HG03135 (cell line): ENCODE measurements at regions not wholly inside any gene's neighbourhood (a gene's known extent, or its start where the extent isn't known, plus 50 kb on each side); places are given as distances from the start of the nearest gene placed in this dataset.

Source experiments
- ATAC-seq: cut with Tn5 transposase; IDR thresholded peaks from one replicate; pipeline ENCODE4 v1.9.1; 2021; ENCODE audit warnings: mild to moderate bottlenecking, moderate library complexity; ENCODE audit not compliant: unreplicated experiment

DNA sequence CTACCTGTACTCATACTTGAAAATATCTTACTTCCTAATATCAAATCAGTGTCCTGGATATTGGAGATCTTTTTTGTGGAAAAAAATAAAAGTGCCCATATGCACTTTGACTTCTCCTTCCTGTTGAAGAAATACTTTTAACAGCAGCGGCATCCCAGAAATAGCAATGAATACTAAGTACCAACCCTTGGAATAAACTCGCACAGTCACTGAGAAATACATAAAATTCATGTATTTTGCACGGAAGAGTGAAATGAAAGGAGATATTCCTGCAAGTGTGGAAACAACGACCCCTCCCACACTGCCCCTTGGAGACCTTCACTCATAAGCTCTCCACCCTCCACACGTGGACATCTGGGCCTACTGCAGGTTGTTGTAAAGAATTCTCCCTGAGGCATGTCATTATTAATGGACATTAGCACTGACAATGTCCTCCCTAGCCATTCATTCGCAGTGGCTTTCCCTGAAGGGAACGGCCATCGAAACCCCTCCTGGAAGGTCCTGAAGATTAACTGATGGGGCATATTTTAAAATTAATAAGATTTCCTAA is 407.6 kb upstream of the PFKP start:
- no peak for ATAC-seq

DNA sequence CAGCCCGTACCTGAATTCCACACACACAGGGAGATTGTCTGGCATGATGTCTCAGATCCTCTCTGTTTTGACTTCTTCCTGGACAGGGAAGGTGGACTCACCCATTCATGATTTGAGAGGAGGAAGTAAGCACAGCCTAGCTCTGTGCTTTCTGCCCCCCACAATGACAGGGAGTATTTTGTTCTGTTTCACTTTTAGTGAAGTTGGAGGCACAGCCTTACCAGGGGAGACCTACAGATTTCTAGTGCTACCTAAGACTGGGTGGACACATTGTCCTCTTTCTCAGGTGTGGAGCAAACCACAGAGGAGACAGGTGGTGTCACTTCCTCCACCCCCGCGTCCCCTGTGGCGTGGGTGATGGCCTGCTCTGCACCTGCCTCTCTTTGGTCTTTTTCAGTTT is 408.6 kb upstream of the PFKP start:
- ATAC-seq, result no peak

GRCh38 chr10:2650328-2650727 is 417.0 kb upstream of the PFKP start:
- no peak for ATAC-seq

- no peak for ATAC-seq
Observed at GRCh38 chr10:2641028-2641427, 426.3 kb upstream of the PFKP start.

DNA sequence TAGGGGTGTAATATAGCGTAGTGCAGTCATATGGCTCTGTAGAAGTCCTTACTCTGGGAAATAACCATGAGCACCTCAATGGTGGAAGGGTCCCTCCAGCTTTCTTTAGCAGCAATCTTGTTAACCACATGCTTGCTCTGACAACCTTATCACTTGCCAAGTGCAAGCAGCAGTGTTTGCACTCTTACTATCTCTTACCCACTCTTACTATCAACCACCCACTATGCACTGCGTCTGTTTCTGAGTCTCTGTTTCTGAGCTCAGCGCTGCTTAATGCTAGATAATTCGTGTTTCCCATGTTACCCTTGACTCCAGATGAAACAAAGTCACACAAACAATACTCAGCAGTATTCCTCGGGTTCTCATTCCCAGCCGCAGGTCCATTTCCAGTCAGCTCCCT is 433.7 kb upstream of the PFKP start:
- no peak for ATAC-seq

DNA sequence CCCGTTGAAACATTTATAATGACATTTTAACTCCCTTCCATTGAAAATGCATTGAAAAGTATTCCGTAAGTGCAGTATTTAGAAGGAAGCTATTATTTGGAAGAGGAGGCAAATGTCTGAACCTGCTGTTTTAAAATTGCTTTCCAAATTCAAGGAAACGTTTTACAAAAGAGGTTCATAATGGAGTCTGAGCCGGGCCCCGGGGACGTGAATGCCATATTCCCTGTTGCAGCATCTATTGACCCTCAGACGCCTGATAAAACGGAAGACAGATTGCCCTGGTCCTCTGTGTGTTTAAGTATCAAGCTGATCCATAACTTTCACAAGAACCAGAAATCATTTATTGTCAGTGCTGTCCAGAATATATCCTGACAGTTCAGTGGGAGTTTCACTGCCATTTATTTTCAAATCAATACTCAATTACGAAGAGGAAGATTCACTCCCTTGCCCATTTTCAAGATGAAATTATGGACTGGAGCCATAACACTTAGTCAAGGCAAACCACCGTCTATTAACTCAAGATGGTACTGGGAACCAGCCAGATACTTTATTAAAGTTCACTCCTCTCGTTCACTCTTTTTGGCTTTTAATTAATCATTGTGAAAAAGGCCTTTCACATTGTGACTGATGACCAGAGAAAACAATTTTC is 435.7 kb upstream of the PFKP start:
- no peak for ATAC-seq

GRCh38 chr10:2628705-2629104 is 438.6 kb upstream of the PFKP start:
- no peak for ATAC-seq

DNA sequence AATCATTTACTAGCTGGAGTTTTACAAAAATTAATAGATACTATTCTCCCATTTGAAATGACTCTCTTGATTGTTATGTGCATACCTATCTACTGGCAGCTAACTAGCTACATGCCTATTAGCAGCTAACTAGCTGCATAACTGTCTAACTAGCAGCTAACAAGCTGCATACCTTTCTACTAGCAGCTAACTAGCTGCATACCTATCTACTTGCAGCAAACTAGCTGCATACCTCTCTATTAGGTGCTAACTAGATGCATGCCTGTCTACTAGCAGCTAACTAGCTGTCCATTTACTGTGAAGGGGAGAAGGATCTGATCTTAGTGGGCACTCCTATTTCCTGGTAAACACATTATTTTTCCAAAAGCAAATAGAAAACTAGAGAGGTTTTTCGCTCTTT is 439.4 kb upstream of the PFKP start:
- ATAC-seq, result no peak

DNA sequence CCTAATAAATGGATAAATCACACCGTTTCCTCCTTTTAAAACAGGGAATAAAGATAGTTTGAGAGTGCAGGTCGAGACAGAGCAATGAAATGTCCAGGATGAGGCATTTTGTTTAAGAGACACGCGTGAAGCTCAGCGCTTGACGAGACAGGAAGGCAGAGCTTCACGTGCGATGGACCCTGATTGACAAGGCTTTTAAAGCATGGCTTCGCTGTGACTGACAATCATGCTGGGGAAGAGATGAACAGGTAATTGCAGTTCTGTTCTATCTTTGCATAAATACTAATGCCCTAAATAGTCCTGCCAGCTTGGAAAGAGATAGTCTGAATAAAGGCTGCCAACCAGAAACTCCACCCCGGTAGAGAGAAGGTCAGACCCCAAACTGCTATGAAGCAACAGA is 442.3 kb upstream of the PFKP start:
- no peak for ATAC-seq

DNA sequence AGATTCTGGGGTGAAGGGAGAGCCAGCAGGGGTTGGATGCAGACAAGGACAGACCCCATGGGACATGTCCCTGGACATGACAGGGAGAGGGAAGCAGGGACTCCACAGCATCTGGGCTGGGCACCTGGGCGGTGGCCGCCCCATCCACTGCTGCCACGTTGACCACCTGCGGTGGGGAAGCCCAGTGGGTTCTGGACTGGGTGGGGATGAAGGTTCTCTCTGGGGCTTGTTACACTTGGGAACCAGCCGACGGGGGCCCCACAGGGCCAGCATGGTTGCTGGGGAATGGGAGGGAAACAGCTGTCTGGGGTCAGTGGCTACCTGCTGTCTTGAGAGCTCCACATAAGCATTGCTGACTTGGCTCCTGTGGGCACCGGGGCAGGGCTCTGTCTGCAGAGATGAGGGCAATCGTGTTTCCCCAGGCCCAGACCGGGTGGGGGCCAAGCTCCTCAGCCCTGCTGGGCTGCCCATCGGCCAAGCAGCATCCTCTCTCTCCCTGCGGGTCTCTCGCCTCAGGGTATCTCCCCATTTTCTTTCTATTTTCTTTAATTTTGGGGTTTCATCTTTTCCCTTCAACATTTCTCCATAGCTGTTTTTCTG is 443.6 kb upstream of the PFKP start:
- ATAC-seq, result no peak

- ATAC-seq, result no peak
Observed at GRCh38 chr10:2620827-2621521, 446.4 kb upstream of the PFKP start.

GRCh38 chr10:2619916-2620315 is 447.4 kb upstream of the PFKP start:
- no peak for ATAC-seq

DNA sequence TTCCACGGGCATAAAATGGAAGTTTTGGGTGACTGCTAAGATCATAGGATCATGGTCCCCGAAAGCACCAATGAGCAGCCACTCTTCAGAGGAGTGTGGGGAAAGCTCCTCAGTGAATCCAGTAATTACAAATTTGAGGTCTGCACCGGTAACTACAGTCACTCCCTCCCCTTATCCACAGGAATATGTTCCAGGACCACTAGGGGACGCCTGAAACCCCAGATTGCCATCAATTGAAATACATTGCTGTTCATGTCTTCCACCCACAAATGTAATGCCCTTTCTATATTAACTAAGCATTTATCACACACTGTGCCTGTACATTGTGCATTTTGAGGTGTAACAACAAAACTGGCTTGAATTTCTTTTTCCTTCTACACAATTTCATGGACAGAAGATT is 447.9 kb upstream of the PFKP start:
- ATAC-seq, result no peak

DNA sequence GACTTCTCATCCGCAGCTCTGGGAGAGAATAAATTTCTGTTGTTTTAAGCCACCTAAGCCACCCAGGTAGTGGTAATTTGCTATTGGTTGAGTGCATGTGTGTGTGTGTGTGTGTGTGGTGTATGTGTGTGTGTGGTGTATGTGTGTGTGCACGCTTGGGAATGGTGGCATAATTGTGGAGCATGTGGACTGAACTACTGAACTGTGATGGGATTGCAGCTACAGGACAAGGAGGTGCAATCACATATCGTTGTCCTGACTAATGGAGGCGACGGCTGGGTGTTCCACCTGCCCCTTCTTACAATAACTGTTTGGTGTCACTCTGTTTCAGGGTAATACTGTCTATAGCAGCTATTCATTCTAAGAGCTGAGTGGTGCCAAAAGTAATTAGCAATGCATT is 448.7 kb upstream of the PFKP start:
- no peak for ATAC-seq

- ATAC-seq, result no peak
Observed at GRCh38 chr10:2616215-2616614, 451.1 kb upstream of the PFKP start.

- no peak for ATAC-seq
Observed at GRCh38 chr10:2611603-2612002, 455.7 kb upstream of the PFKP start.

- no peak for ATAC-seq
Observed at GRCh38 chr10:2610946-2611345, 456.4 kb upstream of the PFKP start.

- ATAC-seq, result no peak
Observed at GRCh38 chr10:2604891-2605290, 462.5 kb upstream of the PFKP start.

- ATAC-seq, result no peak
Observed at GRCh38 chr10:2599571-2599970, 467.8 kb upstream of the PFKP start.

DNA sequence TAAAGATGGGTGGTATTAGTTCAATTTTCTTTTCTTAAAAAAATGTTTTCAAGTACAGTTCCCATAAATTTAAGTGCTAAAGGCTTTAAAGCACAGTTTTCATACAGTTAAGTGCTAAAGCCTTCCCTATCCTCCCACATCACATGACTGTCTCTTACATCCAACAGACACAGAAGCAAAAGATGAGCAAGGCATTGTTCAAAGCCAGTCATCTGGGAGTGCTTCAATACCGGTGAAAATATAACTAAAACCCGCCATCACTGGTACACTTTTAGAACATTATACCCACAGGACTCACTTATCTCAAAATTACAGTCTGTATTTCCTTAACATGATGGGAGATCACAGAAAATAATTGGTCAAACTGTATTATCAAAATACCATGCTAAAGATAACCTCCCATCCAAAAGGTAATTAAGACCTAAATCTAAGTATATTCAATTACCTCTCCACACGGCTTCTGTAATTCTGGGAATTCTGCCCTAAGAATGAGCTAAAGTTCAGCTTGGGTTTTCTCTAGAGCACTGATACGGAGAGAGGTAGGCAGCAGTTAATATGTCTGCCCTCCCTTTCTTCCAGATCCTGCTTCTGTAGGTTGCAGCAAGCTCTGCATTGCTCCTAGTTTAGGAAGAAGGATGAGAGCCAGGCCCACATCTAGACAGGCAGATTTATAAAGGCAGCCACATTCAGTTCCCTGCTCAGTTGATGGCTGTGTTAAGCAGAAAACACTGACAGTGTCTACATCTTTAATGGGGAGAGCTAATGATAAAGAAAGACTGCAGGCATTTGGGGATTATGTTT is 474.8 kb upstream of the PFKP start:
- no peak for ATAC-seq

- ATAC-seq, result no peak
Observed at GRCh38 chr10:2589196-2589595, 478.2 kb upstream of the PFKP start.
